ENCODE measurements at regions not wholly inside any gene's neighbourhood (a gene's known extent, or its start where the extent isn't known, plus 50 kb on each side); places are given as distances from the start of the nearest gene placed in this dataset.

DNA sequence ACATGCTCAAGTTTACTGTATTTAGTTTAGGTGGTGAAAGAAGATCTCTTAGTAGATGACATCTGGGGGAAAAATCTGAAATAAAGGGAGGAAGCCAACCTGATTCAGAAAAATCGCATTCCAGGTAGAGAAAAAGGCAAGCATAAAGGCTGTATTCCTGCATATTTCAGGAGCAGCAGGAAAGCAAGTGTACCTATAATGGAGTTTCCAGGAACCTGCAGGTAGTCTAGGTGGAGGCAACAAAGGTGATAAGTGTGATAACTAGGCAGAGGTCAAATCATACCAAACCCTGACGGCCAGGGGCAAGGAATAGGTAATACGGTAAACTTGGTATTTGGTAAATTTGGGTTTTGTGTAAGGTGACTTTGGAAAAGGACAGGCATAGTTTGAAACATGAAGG is 132.8 kb upstream of the GOT2 start (continued):
- TF ChIP-seq, protein P1, sequence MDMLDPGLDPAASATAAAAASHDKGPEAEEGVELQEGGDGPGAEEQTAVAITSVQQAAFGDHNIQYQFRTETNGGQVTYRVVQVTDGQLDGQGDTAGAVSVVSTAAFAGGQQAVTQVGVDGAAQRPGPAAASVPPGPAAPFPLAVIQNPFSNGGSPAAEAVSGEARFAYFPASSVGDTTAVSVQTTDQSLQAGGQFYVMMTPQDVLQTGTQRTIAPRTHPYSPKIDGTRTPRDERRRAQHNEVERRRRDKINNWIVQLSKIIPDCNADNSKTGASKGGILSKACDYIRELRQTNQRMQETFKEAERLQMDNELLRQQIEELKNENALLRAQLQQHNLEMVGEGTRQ (IDR thresholded peaks at IDR 0.05; ENCODE audit: borderline replicate concordance, low read depth, low read length): no peak
- TF ChIP-seq GATA2 (CRISPR knock-in tag; IDR thresholded peaks at IDR 0.05): no peak

DNA sequence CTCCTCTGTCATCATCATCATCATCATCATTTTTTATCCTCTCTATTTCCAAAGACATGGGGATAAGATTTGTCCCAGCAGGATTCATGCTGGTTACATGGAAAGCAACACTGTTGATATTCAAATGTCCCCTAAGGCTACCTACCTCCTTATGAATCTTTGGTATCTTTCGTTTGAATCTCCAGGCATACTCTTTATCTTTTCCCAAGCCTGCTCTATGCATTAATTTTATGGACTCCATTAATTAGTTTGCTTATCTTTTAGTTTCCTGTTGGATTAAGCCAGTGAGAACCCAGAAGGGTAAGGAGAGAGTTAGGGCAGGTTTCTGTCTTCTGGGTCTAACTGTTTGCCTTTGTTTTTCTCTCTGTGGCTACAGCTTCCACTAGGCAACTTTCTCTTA is 129.6 kb upstream of the GOT2 start:
- peak; percentile 39 for DNase-seq
- H3K9me3 ChIP-seq: no peaks in the 10 kb centered on the region
- no peak overlapping the region for H3K27ac ChIP-seq (ENCODE audit: low read depth in 2 of 2, low read length in 1 of 2)
- CTCF ChIA-PET: no interaction called here
- no peak overlapping the region for H3K4me3 ChIP-seq (ENCODE audit: low read depth in 2 of 2, low read length in 1 of 2)
- no peak overlapping the region for H2AFZ ChIP-seq (ENCODE audit: low read depth)
- no peak overlapping the region for H3K9ac ChIP-seq
- H3F3A ChIP-seq (replicated peaks; ENCODE audit: insufficient read depth): no peaks in the 10 kb centered on the region
- TF ChIP-seq MEF2A (IDR thresholded peaks at IDR 0.05; ENCODE audit: borderline replicate concordance, low read depth) (no peak), GABPA (IDR thresholded peaks at IDR 0.05; ENCODE audit: low read depth) (no peak), TEAD4 (IDR thresholded peaks at IDR 0.05; ENCODE audit: borderline replicate concordance, insufficient read depth) (no peak), FOXM1 (IDR thresholded peaks at IDR 0.05; ENCODE audit: low read depth) (no peak), ELF1 (IDR thresholded peaks at IDR 0.05) (no peak), GATA2 (CRISPR knock-in tag; IDR thresholded peaks at IDR 0.05) (peak; percentile 82), SIN3A (IDR thresholded peaks at IDR 0.05; ENCODE audit: borderline replicate concordance, low read depth, low read length) (no peak), MXI1 (IDR thresholded peaks at IDR 0.05; ENCODE audit: low read depth, low read length) (no peak), RCOR1 (IDR thresholded peaks at IDR 0.05; ENCODE audit: low read length) (no peak; the same call in 1 of the 2 replicates), FOXJ3 (CRISPR knock-in tag; IDR thresholded peaks at IDR 0.05) (no peak), YY1 (IDR thresholded peaks at IDR 0.05; ENCODE audit: low read depth) (no peak), CHD2 (IDR thresholded peaks at IDR 0.05; ENCODE audit: low read length, partially characterized antibody) (peak; percentile 19), SMC3 (IDR thresholded peaks at IDR 0.05; ENCODE audit: low read depth, low read length) (no peak), EP300 (IDR thresholded peaks at IDR 0.05; ENCODE audit: borderline replicate concordance in 1 of 2, low read depth in 1 of 2, low read length in 1 of 2) (peak in 1 of 2 experiments; percentile 55; a peak in 1 of 4 replicates), TAF1 (IDR thresholded peaks at IDR 0.05; ENCODE audit: borderline replicate concordance, low read depth, low read length) (no peak), JUND (IDR thresholded peaks at IDR 0.05) (no peak), POLR2AphosphoS5 (IDR thresholded peaks at IDR 0.05; ENCODE audit: low read depth, low read length) (no peak)
- TF ChIP-seq, protein P2, sequence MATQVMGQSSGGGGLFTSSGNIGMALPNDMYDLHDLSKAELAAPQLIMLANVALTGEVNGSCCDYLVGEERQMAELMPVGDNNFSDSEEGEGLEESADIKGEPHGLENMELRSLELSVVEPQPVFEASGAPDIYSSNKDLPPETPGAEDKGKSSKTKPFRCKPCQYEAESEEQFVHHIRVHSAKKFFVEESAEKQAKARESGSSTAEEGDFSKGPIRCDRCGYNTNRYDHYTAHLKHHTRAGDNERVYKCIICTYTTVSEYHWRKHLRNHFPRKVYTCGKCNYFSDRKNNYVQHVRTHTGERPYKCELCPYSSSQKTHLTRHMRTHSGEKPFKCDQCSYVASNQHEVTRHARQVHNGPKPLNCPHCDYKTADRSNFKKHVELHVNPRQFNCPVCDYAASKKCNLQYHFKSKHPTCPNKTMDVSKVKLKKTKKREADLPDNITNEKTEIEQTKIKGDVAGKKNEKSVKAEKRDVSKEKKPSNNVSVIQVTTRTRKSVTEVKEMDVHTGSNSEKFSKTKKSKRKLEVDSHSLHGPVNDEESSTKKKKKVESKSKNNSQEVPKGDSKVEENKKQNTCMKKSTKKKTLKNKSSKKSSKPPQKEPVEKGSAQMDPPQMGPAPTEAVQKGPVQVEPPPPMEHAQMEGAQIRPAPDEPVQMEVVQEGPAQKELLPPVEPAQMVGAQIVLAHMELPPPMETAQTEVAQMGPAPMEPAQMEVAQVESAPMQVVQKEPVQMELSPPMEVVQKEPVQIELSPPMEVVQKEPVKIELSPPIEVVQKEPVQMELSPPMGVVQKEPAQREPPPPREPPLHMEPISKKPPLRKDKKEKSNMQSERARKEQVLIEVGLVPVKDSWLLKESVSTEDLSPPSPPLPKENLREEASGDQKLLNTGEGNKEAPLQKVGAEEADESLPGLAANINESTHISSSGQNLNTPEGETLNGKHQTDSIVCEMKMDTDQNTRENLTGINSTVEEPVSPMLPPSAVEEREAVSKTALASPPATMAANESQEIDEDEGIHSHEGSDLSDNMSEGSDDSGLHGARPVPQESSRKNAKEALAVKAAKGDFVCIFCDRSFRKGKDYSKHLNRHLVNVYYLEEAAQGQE (IDR thresholded peaks at IDR 0.05; ENCODE audit: low read depth, low read length): no peak
- TF ChIP-seq, protein P3, sequence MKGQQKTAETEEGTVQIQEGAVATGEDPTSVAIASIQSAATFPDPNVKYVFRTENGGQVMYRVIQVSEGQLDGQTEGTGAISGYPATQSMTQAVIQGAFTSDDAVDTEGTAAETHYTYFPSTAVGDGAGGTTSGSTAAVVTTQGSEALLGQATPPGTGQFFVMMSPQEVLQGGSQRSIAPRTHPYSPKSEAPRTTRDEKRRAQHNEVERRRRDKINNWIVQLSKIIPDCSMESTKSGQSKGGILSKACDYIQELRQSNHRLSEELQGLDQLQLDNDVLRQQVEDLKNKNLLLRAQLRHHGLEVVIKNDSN (IDR thresholded peaks at IDR 0.05; ENCODE audit: borderline replicate concordance, low read depth): no peak
- TF ChIP-seq, protein P4, sequence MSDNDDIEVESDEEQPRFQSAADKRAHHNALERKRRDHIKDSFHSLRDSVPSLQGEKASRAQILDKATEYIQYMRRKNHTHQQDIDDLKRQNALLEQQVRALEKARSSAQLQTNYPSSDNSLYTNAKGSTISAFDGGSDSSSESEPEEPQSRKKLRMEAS (IDR thresholded peaks at IDR 0.05; ENCODE audit: low read depth): no peak
- TF ChIP-seq, protein P1 (IDR thresholded peaks at IDR 0.05; ENCODE audit: borderline replicate concordance, low read depth, low read length): no peak
- POLR2A ChIA-PET: no interaction called here
- H3K4me1 ChIP-seq (ENCODE audit: control insufficient read depth in 1 of 2, insufficient read depth in 2 of 2, low read depth in 1 of 2, low read length in 1 of 2): peaks cover 0 to 8% of the 10 kb centered on the region in 2 experiments; a peak in 2 of 4 replicates
- H3K4me2 ChIP-seq: no peak overlapping the region
- no peaks in the 10 kb centered on the region for H3K9me2 ChIP-seq
- no peaks in the 10 kb centered on the region for H4K20me1 ChIP-seq (ENCODE audit: insufficient read depth)
- no peaks in the 10 kb centered on the region for H3K36me3 ChIP-seq (replicated peaks in 1 of 2; ENCODE audit: control insufficient read depth in 1 of 2, insufficient read depth in 2 of 2, low read length in 1 of 2)
- no peaks in the 10 kb centered on the region for H3K79me2 ChIP-seq (ENCODE audit: insufficient read depth)
- no peaks in the 10 kb centered on the region for H3K27me3 ChIP-seq (ENCODE audit: insufficient read depth)
- 4% methylated on average over 1 of the region's 1 CpG for whole genome bisulfite sequencing (ENCODE audit: low lambda C conversion rate)

Data from SK-N-SH (cell line).